ENCODE measurements at regions not wholly inside any gene's neighbourhood (a gene's known extent, or its start where the extent isn't known, plus 50 kb on each side); places are given as distances from the start of the nearest gene placed in this dataset.
"Not testable (repeated sequence)": the region's sequence is repeated elsewhere in the genome, so short reads cannot be mapped to it uniquely, and the experiment has no call there.

DNA sequence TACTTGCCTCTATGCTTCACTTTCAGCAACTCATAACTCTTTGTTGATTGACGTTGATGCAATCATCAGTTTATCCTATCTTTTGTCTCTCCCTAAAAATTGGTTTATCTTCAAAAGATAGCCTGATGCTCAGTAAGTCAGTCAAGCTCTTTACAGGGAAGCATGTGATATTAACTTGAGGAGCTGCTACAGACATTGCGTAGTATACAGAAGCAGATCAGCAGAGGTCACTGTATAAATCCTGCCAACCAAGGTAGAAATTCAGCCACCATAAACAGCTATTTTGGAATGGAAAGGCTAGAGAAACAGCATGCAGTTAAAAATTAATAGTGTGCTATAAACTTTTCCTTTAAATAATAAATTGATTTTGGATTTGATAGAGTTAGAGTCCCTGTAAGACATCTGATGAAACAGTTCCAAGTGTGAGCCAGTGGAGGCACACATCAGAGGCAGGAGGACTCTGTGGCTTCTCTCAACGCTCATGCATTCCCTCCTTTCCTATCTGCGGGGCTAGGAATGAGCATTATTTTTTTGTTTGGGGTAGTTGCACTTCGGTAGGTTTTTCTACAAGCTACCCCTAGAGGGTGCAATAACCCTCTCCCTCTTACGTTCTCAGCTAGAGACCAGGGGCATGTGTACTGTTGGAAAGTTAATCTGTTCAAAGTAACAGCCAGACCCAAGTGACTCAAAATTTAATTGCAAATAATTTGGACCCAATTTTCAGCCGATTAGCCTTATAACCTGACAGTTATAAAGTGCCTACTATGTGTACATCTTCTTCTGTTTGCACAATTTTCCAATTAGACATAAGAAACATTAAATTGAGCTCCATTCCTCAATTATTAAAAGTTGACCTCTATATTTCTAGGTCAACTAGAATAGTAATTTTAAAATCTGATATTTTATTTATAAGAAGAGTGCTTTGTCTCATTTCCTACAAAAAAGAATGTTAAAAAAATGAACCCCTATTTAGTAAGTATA, 647.7 kb upstream of the SOX9 start:
- DNase-seq, result peak; percentile 52

DNA sequence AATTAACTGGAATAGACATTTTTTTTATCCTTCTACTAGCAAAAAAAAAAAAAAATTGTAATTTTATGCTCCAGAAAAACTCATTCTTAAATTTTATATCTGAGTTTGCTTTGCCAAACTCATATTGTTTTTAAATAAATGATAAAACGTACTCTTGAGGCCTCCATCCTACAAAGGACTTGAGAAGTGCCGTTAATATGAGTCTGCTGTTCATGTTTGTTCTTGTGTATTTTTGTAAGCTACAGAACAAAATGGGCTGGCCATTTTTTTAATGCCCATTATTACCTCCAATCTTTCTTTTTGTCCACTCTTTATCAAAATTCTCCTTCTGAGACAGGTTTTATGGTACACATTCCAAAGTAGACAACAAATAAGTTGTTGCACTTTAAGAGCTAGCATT, 643.5 kb upstream of the SOX9 start:
- no peak for DNase-seq

DNA sequence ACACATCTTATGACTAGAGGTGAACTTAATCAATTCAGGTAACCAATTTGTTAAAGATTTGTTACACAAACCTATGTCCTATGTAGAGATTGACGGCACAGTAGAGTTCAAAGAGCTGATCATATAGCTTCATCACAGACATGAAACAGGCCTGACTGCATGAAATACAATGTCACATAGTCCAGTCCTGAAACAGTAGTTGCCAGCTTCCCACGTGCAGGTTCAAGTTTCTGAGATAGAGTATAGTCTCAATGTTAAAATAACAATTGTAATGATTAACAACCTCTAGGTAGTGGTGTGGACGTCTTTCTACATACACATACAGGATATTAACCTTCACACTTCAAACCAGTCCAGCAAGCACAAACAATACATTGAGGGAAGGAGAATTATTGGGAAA, 640.7 kb upstream of the SOX9 start:
- DNase-seq, result no peak

DNA sequence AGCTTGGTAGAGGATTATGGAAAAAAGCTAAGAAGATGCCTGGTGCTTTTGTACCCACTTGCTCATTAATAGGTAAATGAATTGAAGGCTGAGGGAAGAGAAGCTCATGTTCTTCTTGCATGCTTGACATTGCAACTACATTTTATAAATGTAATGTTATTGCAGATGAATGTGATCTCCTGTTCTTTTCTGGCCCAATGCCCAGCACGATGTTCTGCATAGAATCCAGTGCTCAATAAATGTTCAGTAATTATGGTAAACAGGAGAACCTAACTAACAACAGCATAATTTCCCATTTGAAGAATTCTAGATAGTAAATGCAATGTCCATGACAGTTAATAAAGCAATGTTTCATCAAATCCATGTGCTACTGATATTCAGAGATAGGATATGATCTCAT, 638.2 kb upstream of the SOX9 start:
- DNase-seq, result no peak

DNA sequence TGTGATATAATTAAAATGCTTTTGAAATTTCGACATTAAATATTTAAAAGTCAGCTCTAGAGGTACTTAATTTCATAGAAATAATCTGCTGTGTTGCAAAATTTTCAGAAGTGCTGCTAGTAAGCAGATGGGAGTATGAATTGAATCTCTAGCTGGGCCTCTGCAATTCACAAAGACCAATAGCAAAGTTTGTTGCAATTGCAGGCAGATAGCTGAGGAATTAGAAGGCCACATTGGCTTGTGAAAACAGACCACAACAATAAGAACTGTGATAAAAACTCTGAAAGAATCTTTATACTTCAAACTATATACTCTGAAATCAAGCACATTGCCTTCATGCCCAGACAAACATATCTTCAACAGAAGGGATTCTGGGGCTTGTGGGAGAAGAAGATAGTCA, 636.3 kb upstream of the SOX9 start:
- DNase-seq, result no peak

DNA sequence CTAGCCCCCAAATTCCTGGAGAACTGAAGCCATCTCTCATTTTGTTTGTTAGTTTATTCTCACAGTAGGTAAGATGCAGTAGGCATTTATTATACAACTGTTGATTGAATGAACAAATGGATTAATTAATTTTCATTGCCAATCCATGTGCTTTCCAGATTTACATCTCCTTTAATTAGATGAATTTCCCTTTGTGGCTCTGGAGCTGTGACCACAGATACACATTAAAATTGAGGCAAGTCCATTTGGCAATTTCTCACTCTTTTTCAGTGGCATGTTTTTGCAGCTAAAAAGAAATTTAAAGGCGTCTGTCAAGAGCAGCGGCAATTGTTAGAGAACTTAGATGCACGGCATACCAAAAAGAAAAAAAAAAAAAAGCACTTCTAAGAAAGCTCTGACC, 635.4 kb upstream of the SOX9 start:
- DNase-seq, result no peak

DNA sequence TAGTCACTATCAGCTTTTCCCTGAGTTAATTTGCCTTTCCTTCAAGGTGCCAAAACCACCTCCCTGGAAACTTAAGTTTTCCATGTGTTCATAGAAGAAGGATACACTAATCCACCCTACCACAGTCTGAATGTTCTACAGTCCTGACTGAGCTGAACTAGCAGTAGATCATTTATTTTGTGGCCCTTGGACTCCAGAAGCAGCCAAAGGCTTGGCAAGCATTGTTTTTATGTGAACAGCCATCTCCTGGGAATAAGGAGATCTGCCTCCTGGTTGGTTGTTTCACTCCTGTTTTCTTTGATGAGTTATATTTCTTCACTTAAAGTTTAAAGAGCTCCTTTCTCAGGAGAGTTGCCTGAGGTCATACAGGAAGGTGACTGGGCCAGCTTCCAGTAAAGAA, 634.6 kb upstream of the SOX9 start:
- DNase-seq, result no peak

DNA sequence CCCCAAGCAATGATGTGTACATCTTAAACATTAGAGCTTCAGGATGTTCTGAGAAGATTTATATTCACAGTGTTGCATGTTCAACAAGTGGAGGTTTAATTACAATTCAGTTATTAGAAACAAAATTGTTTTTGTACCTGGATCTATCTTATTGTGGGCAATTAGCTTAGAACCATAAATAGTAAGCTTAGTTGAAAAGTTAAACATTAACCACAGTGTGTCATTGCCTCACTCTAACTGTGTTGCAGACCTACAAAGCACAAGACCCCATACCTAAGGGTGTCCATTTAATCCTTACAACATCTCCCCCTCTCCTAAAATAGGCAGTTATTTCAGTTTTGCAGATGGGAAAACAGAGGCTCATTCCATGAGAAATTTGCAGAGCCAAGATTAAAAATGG, 632.0 kb upstream of the SOX9 start:
- DNase-seq, result no peak

DNA sequence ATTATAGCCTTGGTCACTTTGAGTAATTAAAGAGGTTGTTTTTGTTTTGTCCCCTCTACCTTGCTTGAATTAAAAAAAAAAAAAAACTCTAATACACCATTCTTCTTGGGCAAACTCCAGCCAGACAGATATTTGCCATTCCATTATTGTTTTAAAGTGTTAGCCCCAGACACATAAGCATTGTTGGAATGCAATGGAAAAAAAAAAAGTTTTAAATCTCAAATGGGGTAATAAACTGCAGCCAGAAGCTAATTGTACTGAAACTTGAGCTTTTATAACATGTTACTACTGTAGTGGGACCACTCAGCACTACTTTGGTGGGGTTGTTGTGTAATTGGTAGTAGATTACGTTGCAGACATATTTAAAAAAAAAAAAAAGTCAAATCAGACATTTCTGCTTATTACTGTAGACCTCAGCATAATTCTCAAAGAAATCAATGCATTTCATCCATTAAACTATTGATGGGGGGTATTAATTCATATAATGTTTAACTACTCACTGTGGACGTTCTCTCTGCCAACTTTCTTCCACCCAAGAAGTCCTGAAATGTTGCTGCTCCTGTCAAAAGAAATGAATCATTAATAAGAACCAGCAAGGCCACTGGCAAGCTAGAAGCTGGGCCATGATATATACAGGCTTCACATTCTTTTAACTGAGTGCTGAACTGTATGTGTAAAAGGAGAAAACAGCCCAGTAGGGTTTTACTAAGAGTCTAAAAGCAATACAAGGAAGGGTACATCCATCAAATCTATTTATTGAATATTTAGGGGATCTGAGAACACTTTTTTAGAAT, 626.6 kb upstream of the SOX9 start:
- no peak for DNase-seq

DNA sequence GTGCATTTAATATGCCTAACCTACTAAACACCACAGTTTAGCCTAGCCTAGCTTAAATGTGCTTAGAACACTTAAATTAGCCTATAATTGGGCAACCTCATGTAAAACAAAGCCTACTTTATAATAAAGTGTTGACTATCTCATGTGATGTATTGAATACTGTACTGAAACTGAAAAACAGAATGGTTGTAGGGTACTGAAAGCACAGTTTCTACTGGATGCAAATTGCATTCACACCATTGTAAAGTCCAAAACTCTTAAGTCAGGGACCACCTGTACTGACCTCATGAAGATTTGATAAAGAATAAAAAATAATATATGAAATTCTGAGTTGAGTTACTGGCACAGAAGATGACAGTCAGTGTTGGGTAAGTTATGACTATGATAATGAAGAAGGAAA, 625.4 kb upstream of the SOX9 start:
- no peak for DNase-seq

DNA sequence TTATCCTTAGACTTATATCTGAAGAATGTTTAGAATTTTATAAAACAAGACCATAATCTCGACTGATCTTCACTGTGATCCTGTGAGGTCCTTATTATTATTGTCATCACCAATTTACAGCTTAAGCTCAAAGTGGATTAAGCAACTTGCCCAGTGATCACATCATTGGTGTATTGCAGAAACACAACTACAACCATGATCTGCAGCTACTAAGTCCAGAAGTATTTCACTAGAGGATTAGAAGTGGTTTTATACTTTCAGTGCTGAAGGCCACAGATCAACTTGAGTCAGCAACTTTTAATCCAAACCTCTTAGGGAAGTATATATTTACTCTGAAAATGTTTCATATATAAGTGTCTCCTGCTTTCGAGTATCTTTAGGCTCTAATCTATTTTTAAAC, 624.3 kb upstream of the SOX9 start:
- DNase-seq, result no peak

DNA sequence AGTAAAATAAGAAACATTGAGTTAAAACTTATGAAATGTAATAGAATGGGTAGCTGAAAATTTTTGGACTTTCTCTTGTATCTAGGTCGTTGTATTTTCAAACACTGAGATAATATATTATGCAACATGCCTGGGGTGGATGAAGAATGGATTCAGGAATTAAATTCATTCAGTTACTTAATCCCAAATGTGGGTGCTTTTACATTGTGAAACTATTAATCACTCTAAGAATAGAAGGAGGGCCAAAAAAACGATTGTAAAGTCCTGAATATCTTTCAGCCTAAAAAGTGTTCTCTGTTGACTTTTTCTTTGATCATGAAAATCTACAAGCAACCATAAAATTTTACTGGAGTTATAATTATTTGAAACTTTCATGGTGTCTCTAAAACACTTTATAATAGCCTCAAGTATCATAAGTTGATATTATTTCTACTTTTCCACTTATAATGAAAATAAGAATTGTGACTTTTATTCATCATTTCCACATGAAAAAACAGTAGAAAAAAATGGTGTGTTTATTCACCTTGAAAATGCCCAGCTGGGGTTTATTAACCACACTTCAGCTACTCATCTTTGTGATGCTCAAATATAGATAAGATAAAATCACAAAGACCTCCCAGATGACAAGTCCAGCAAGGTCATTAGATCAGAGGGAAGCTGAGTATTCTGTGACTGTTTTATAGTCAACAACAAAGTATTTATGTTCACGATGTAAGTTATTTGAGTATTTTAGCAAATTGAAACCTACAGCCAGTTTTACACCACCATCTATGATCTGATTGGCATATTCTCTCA, 619.9 kb upstream of the SOX9 start:
- DNase-seq, result no peak

DNA sequence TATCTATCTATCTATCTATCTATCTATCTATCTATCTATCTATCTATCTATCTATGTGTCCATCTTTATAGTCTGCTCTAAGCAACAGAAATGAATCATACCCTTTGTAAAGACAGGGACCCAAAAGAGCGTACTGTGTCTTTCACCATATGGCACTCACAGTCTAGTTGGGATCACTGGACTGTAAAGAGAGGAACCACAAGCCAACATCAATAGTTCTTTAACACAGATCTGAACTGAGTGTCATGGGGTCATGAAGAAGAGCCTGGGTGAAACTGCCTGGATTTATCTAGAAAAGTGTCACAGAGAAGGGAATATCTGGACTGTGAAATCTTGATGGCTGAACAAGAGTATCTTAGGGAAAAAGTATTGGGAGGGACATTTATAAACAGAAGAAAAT, 619.1 kb upstream of the SOX9 start:
- DNase-seq, result no peak

DNA sequence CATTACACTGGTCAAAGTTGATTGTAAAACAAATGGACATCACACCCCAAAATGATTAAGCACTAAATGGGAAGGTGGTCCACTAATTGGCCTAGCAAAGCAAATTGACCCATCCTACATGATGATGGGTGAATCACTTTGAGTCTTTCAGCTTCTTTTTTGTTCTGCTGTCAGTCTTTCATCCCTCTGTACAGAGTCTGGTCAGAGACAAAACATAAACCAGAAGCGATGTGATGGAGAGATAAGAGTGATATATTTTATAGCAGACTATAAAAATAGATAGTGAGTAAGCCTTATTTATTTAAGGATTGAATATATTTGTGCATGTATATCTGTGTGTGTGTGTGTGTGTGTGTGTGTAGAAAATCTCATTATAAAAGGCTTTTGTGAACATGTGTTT, 618.4 kb upstream of the SOX9 start:
- DNase-seq, result no peak

DNA sequence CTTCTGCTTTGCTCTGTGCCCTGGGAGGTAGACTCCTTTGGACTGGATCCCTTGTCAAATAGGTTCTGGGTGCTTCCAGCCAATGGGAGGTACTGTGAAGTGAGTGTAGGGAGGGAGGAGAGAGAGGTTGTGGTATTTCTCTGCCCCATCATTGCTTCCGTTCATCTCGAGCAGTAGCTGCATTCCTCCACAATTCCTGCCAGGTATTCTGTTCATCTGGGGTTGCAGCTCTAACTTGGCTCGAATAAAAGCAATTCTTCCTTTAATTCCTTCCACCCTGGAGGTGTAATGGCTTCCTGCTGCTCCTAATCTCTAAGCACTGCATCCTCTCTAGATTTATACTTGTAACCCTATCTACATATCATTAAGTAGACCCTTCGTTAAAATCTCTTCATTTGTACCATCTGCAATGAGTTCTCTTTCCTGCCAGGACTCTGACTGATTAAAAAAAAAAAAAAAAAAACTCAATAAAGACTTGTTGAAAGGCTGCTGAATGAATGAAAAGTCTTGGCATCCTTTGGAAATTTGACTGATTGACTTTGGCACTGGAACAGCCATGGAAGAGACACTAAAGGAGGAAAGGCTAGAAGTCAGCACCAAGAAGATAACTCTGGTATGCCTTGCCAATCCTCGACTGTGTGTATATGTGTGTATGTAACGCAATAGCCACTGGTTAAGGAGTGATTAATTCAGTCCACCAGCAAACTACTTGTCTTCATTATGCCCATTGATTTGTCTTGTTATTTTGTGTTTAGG, 616.9 kb upstream of the SOX9 start:
- DNase-seq, result no peak

DNA sequence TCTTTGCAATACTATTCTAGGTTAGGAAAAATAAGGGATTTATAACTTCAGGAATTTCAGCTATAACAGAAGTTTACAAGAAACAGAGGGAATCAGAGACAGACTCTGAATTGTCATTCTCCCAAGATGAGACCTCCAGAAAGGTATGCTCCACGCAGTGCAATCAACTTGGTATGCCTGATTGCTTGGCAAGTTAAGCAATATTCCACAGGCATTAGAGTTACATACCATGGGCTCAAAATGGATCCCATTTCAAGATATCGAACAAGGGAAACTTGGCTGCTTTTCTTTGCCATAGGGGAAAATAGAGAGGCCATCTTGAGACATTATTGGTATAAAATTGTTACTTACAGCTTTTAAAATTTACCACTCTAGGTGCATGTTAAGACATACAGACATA, 615.6 kb upstream of the SOX9 start:
- no peak for DNase-seq

DNA sequence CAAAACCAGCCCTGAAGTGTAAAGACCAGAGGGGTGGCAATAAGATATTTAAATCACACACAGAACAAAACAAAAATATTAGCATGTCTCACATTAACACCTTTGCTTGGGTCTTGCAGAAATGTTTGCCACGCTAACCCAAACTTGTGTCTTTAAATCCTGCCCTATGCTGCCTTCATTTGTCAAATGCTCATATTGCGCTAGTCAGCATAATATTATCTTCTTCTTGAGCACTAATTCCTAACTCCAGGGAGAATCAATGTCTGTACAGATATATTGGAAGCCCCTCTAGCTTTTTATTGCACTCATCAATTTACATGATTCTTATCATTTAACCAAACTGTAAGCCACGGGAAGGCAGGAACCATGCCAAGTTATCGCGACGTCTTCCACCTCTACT, 614.8 kb upstream of the SOX9 start:
- no peak for DNase-seq

DNA sequence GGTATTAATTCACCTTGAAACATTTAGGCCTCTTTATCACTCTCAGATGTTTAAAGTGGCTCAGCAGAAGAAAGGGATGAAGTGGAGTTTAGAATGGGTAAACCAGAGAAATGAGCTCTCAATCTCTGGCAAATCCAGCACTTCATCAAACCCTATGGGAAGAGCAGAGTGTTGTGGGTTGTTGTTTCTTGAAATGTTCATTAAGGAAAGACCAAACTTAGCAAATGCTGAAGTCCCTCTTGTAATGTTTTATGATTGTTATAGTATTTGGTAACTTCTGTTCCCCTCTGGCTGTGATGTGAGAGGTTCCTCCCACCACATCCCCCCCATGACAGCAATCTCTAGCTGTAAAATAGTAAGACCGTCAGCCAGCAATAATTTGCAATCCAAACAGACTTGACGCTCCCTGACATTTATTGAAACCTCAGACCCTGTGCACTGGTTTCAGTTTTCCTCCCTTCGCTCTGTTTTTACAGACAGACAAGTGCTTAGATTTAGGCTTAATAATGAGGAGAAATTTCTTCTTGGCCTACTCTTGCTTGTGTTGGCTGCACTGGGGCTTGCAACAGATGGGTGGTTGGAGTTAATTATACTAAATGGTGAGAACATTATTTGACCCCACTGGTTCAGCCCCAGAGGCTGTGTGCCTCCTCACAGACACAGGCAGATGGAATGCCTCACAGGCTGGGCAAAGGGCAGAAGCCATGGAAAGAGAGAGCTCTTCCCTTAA, 609.4 kb upstream of the SOX9 start:
- peak; percentile 28 for DNase-seq

DNA sequence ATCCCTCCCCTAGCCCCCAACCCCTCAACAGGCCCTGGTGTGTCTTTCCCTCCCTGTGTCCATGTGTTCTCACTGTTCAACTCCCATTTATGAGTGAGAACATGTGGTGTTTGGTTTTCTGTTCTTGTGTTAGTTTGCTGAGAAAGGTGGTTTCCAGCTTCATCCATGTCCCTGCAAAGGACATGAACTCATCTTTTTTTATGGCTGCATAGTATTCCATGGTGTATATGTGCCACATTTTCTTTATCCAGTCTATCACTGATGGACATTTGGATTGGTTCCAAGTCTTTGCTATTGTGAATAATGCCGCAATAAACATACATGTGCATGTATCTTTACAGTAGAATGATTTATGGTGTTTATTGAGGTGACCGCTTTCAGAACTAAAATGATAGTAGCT, 607.1 kb upstream of the SOX9 start:
- not testable (repeated sequence) for DNase-seq

DNA sequence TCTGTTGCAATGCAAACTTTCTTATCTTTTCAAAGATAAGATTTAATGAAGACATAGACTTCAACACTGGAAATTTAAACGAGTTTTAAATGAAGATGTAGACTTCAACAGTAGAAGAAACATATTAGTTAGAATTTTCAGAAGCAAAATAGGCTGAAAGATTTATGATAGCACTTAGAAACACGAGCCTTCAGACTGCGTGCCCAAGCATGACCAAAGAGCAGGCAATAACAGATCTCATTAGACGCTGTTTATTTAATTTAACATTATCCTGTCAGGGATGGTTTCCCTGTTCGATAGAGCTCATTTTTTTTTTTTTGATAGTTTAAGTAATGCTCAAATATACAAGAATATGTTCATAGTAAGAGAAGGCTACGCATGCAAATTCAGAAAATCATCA, 604.7 kb upstream of the SOX9 start:
- DNase-seq, result peak; percentile 89

DNA sequence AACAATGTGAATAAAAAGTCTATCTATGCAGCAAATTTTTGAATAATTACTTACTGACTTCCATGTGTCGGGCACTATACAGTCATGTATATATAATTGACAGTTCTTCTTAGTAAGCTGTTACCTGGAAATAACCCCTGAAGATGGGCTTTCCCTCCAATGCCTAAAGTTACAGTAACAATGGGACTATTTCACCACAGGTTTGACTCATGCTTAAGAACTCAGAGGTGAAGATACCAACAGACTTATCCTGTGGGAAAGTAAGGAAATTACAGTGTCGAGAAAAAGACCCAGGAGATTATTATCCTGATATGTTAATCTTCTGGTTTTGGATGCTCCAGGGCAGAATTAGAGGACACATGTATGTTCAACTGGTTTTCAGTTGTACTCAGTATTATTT, 601.5 kb upstream of the SOX9 start:
- DNase-seq, result no peak

DNA sequence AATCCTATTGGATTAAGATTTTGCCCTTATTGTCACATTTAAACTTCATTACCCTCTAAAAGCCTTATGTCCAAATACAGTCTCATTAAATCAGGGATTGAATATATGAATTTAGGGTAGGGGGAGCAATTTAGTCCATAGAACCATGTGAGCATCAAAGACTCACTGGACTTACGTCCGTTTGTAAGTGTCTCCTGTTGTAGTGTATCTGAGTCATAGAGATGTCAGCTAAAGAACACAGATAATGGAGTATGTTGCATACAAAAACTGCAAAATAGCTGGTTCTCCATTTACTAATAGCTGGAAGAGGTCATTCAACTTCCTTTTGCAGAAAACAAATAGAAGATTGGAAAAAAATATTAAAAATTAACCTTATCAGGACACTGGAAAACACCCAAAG, 599.1 kb upstream of the SOX9 start:
- no peak for DNase-seq

Measured in NCI-H1436 treated with DMSO at 0.1 percent for 48 hours (cell line).